ENCODE measurements at regions not wholly inside any gene's neighbourhood (a gene's known extent, or its start where the extent isn't known, plus 50 kb on each side); places are given as distances from the start of the nearest gene placed in this dataset.

DNA sequence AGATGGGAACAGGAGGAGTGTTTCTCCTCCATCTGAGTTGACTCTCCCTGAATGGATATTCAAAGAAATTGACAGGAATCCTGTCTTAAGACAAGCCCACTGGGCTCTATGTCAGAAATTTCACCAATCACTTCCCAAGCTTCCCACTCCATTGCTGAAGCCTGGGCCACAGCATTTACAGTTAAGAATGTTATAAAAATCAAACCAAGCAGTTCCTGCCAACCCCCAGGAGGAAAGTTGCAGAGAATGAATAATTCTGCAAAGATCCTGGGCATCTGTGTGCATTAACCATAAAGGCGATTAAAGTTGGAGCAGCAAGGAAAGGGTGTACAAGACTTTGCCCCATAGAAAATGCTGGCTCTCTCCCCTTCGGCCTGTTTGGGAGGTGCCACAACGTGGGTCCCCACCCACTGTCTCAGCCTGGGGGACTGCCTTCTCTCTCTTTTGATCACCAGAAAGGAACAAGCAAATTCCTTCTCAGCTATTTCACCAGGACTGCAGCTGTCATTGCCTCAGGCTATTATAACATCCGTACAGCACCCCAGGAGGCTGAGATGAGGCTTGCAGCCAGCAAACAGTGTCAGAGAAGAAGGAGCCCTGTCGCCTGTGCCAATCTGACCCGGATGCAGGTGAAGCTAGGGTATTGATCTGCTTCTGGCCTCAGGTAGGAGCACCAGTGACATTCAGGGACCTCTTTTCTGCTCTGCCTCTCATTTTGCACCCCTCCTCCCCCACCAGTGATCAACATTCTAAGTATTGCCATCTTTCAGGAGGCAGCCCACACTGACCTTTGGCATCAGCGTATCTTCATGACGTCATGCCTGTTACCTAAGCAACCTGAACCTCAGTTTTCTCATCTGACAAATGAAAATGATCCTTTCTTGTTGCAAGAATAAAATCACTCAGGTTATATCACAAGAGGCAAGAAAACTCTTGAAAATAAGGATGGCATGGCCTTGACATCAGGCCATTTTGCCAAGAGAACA, 219.0 kb downstream of the SH3BP4 start:
- DNase-seq: peak; percentile 1

GRCh38 chr2:235171550-235172031, 219.8 kb downstream of the SH3BP4 start:
- DNase-seq: no peak

- no peak for DNase-seq
Observed at GRCh38 chr2:235180642-235181041, 228.8 kb downstream of the SH3BP4 start.

- no peak for DNase-seq
Observed at GRCh38 chr2:235183786-235184185, 232.0 kb downstream of the SH3BP4 start.

GRCh38 chr2:235187806-235188205, 236.0 kb downstream of the SH3BP4 start:
- DNase-seq: no peak

DNA sequence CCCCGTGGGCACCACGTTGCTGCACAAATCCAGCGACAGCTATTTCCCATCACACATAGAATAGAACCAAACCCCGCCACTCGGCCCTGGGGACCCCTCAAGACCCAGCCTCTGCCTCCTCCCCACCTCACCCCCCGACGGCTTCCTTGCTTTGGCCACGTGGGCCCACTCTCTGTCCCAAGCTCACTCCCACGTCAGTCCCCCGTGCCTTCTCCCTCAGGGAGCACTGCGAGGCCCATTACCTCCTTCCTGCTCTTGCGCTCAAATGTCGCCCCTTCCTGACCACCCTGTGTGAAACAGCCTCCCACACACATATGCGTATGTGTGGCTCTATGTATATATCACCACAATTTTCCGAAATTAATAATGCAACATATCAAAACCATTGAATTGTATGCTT, 239.7 kb downstream of the SH3BP4 start:
- no peak for DNase-seq

GRCh38 chr2:235191978-235192377, 240.2 kb downstream of the SH3BP4 start:
- no peak for DNase-seq

- DNase-seq: no peak
Observed at GRCh38 chr2:235194351-235194750, 242.5 kb downstream of the SH3BP4 start.

DNA sequence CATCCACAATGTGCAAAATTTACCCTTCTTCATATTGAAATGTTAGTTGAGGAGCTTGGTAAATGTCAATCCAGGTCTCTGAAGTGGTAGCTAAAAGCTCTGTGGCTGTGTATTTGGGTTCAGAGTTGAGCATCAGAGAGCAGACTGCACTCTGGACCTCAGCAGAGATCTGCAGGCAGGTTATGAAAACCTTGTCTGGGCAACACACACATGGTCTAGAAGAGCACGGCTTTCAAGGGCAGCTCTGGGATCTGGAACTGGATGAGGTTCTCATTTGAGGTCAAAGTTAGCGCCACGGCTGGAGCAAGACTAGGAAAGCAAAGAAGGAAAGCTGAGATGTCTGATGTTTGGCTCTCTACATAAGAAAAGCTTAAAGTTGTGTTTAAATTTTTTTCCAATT, 243.0 kb downstream of the SH3BP4 start:
- DNase-seq: no peak

- DNase-seq: no peak
Observed at GRCh38 chr2:235195921-235196320, 244.1 kb downstream of the SH3BP4 start.

GRCh38 chr2:235199128-235199527, 247.3 kb downstream of the SH3BP4 start:
- no peak for DNase-seq

DNA sequence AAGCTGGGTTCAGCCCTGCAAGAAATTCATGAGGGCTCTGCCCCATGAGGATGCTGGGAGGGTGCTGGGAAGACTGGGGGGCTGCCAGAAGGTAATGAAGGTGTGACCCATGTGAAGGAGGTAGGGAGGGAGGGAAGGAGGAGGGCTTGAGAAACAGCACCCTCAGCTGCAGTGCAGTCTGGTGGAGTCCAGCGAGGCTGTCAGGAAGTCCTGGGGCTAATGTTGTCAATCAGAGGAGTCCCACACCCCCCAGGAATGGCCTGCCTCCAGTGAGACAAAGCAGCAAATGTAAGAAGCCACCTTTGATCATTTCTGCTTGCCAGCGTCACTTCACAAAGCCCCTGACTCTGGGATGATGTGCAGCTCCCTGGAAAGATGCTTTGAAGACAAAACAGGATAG, 248.4 kb downstream of the SH3BP4 start:
- no peak for DNase-seq

- DNase-seq: no peak
Observed at GRCh38 chr2:235201756-235202155, 249.9 kb downstream of the SH3BP4 start.

- DNase-seq: no peak
Observed at GRCh38 chr2:235204948-235205347, 253.1 kb downstream of the SH3BP4 start.

- no peak for DNase-seq
Observed at GRCh38 chr2:235206399-235206798, 254.6 kb downstream of the SH3BP4 start.

DNA sequence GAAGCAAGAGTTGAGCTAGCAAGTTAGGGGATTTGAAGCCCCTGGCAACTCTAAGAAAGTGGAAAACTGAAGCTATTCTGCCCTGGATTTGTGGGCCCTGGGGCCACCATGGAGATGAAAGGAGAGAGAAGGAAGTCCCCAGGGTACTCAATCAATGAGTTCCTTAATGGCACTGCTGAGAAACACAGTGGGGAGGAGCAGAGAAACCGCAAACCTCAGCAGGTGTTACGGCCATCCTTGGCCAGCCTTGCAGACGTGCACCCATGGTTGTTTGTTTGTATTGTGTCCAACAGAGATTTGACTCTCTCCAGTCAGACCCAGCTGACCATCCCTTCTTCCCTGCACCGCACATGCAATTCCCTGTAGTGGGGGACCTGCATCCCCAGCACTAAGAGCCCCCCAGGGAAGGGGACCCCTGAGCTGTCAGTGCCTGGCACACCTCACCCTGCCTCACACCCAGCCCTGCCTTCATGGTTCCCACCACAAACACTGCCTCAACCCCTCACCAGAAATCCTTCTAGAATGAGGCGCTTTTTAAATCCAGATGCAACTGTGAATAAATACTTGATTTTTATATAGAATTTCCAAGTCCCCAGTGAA, 255.3 kb downstream of the SH3BP4 start:
- no peak for DNase-seq

DNA sequence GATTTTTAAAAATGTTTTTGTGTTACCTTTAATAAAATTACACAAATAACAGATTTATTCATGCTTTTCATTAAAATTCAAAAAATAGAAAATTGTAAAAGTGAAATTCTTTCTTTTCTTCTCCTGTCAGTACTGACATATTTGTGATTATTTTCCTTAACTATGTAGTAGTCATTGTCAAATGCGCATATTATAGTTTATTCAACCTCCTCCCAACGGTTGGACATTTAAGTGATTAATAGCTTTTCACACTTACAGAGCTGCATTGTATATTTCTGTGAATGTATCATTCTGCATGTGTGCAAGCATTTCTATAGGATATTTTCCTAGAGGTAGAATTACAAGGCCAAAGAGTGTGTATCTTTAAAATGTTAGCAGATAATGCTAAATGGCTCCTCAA, 259.2 kb downstream of the SH3BP4 start:
- no peak for DNase-seq

DNA sequence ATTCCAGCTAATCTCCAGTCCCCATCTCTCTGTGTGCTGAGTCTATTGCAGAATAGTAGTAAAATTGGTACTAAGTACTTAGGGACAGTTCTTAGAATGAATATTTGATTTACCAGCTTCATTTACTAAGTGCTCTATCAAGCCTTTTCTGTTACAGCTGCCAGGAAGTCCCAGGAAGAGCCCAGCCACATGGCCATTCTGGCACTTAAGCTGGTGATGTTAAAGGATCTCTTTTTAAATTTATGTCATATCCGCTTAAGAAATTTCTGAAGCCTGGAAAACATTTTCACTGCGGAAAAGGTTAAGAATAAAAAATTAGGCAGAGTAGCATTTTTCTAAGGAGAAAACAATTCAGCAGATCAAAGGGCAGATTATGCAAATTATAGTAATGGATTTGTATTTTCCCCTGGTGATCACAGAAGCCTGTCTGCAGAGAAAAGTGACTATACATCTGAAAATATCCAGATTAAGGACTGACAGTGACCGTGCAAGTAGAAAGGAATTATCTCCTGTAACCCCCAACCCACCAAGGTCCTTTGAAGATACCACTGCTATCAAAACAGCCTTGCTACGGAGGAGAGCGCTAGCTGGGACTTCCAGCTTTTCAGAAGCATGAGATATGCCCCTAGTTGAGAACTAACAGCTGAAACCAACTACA, 260.8 kb downstream of the SH3BP4 start:
- peak; percentile 19 for DNase-seq

DNA sequence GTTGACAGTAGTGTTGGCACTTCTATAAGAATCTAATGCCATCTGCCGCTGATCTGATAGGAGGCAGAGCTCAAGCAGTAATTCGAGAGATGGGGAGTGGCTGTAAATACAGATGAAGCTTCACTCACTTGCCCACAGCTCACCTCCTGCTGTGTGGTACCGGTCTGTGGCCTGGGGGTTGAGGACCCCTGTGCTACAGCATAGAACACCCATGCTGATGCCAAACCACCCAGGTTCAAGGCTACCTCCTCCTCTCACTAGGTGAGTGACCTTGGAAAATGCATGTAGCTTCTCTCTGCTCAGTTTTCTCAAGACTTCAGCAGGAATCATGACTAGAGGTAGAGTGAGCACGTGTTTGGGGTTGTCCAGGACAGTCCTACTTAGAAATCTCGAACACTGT, 263.4 kb downstream of the SH3BP4 start:
- no peak for DNase-seq

DNA sequence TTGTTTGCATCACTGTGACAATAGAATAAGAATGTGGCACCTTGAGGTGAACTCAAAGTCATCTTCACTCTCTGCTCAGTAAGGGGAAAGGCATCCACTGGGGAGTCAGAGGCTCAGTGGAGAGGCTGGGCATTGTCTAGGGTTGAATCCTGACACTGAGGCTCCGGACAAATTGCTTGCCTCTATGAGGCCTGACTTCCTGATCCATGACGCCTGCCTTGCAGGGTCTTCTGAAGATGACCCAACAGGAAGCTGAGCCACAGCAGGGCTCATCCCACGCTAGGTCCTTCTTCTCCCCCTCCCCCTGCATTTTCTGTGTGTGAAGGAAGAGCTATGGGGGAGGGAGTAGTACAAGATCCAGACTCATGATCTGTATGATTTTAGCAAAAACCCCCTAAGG, 265.1 kb downstream of the SH3BP4 start:
- DNase-seq: no peak

DNA sequence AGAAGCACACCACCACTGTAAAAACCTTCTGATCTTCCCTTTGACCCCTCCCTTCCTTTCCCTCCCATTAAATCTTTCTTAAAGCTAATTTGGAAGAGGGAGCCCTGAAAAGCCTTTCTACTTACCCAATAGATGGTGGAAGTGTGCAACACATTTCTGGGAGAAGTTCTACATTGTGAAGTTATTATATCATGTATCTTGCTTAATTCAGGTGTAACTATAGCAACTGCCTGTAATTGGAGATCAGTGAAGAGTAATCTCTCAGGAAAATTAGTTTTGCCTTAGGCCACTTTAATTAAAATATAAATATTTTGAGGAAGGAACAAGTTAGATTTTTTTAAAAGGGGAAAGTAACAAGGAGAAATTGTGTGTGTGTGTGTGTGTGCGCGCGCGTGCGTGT, 266.0 kb downstream of the SH3BP4 start:
- DNase-seq: no peak

- DNase-seq: no peak
Observed at GRCh38 chr2:235218486-235218907, 266.7 kb downstream of the SH3BP4 start.

GRCh38 chr2:235219048-235219447, 267.2 kb downstream of the SH3BP4 start:
- no peak for DNase-seq

DNA sequence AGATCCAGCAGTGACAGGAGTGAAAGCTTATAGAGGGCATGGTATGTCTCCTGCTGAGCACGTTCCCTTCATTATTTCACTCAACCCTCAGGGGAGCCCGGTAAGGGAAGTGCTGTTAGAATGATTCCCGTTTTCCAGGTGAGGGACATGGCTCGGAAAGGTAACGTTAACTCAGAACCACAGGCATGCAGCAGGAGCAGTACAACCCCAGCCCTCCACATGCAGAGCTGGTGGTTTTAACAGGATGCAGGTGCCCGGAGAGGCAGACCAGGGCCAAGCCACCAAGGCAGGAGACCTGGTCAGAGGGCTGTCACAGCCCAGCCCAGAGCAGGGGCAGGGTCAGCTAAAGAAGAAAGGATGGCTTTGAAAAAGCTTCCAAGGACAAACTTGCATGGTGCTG, 268.5 kb downstream of the SH3BP4 start:
- no peak for DNase-seq
